ENCODE measurements at regions not wholly inside any gene's neighbourhood (a gene's known extent, or its start where the extent isn't known, plus 50 kb on each side); places are given as distances from the start of the nearest gene placed in this dataset.

DNA sequence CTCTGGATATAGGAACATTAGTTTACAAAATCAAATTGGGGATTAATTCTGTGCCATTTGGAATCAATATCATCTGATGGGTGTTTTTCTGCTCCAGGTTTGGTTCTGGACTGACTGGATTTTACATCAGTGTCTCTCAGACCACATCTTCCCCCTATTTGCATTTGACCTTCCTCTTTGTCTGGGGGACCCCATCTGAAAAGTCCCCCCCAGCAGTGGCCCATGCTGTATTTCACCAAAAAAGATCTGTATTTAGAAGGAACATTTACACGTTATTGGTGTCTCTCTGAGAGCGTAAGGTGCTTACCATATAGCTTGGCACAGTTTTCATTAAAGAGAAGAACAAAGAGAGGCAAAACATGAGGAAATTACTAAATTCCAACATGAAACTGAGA lies 215.6 kb upstream of the CLINT1 start:
- TF ChIP-seq CTCF (IDR thresholded peaks at IDR 0.05; ENCODE audit: low read length) (no peak), EZH2 (optimal IDR thresholded peaks at IDR 0.05; ENCODE audit: low read depth, low read length) (no peak), EZH2phosphoT487 (IDR thresholded peaks at IDR 0.05; ENCODE audit: low read length) (no peak)
- Histone ChIP-seq H3K79me2 (ENCODE audit: low read length) (no peaks in the 10 kb centered on the region), H3K4me3 (ENCODE audit: low read length) (no peak overlapping the region), H4K20me1 (ENCODE audit: insufficient read depth, low read length) (no peaks in the 10 kb centered on the region), H3F3A (ENCODE audit: insufficient read depth, low read length) (no peaks in the 10 kb centered on the region), H3K27ac (ENCODE audit: low read length) (no peak overlapping the region), H3K4me2 (ENCODE audit: low read depth, low read length) (no peak overlapping the region), H3K27me3 (replicated peaks; ENCODE audit: insufficient read depth, low read length) (no peaks in the 10 kb centered on the region), H3K36me3 (replicated peaks; ENCODE audit: insufficient read depth, low read length) (no peaks in the 10 kb centered on the region), H2AFZ (ENCODE audit: low read length) (no peak overlapping the region), H3K9me3 (replicated peaks; ENCODE audit: insufficient read depth, low read length) (no peaks in the 10 kb centered on the region), H3K4me1 (ENCODE audit: low read length) (no peaks in the 10 kb centered on the region), H3K9ac (ENCODE audit: low read length) (no peak overlapping the region), H3K9me2 (replicated peaks; ENCODE audit: insufficient read depth, low read length) (no peaks in the 10 kb centered on the region)
- DNase-seq, result no peak

- H4K20me1 ChIP-seq (ENCODE audit: insufficient read depth, low read length), result no peaks in the 10 kb centered on the region
- no peak overlapping the region for H3K27ac ChIP-seq (ENCODE audit: low read length)
- H3K4me3 ChIP-seq (ENCODE audit: low read length), result no peak overlapping the region
- H3K4me2 ChIP-seq (ENCODE audit: low read depth, low read length), result no peak overlapping the region
- TF ChIP-seq EZH2 (optimal IDR thresholded peaks at IDR 0.05; ENCODE audit: low read depth, low read length), result no peak
- TF ChIP-seq EZH2phosphoT487 (IDR thresholded peaks at IDR 0.05; ENCODE audit: low read length), result no peak
- TF ChIP-seq CTCF (IDR thresholded peaks at IDR 0.05; ENCODE audit: low read length), result no peak
- H3F3A ChIP-seq (ENCODE audit: insufficient read depth, low read length), result no peaks in the 10 kb centered on the region
- no peaks in the 10 kb centered on the region for H3K36me3 ChIP-seq (replicated peaks; ENCODE audit: insufficient read depth, low read length)
- no peaks in the 10 kb centered on the region for H3K27me3 ChIP-seq (replicated peaks; ENCODE audit: insufficient read depth, low read length)
- DNase-seq, result peak; percentile 12
- H3K4me1 ChIP-seq (ENCODE audit: low read length), result no peaks in the 10 kb centered on the region
- H3K9ac ChIP-seq (ENCODE audit: low read length), result no peak overlapping the region
- H2AFZ ChIP-seq (ENCODE audit: low read length), result no peak overlapping the region
- no peaks in the 10 kb centered on the region for H3K9me3 ChIP-seq (replicated peaks; ENCODE audit: insufficient read depth, low read length)
- no peaks in the 10 kb centered on the region for H3K9me2 ChIP-seq (replicated peaks; ENCODE audit: insufficient read depth, low read length)
- H3K79me2 ChIP-seq (ENCODE audit: low read length), result no peaks in the 10 kb centered on the region
Observed at GRCh38 chr5:158070859-158071258, 211.9 kb upstream of the CLINT1 start.

DNA sequence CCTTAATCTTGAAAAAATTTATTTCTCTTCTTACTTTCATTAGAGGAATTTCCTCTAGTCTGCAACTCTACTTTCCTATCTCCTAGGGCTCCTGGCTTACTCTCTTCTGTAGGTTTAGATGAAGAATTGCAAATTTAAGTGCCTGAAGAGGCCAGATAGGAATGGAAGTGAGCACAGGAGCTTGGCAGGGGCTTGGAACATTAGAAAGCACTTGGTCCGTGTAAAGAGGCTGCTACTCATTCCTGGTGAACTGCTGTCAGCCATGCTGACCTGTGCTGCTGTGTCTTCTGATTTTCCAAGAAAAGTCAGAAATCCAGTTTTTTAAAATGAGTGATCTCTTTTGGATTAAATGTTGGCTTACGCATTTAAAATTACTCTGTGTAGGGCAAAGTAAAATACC lies 210.9 kb upstream of the CLINT1 start:
- H3K27ac ChIP-seq (ENCODE audit: low read length), result no peak overlapping the region

More for the DNA sequence above, 210.9 kb upstream of the CLINT1 start:
- Histone ChIP-seq H3K4me1 (ENCODE audit: low read length) (no peaks in the 10 kb centered on the region), H4K20me1 (ENCODE audit: insufficient read depth, low read length) (no peaks in the 10 kb centered on the region), H3K9ac (ENCODE audit: low read length) (no peak overlapping the region), H3K4me2 (ENCODE audit: low read depth, low read length) (no peak overlapping the region), H3K79me2 (ENCODE audit: low read length) (no peaks in the 10 kb centered on the region), H3K9me3 (replicated peaks; ENCODE audit: insufficient read depth, low read length) (no peaks in the 10 kb centered on the region), H3F3A (ENCODE audit: insufficient read depth, low read length) (no peaks in the 10 kb centered on the region), H3K36me3 (replicated peaks; ENCODE audit: insufficient read depth, low read length) (no peaks in the 10 kb centered on the region), H3K4me3 (ENCODE audit: low read length) (no peak overlapping the region), H3K27me3 (replicated peaks; ENCODE audit: insufficient read depth, low read length) (no peaks in the 10 kb centered on the region), H2AFZ (ENCODE audit: low read length) (no peak overlapping the region), H3K9me2 (replicated peaks; ENCODE audit: insufficient read depth, low read length) (no peaks in the 10 kb centered on the region)
- TF ChIP-seq CTCF (IDR thresholded peaks at IDR 0.05; ENCODE audit: low read length), result no peak
- no peak for TF ChIP-seq EZH2phosphoT487 (IDR thresholded peaks at IDR 0.05; ENCODE audit: low read length)
- TF ChIP-seq EZH2 (optimal IDR thresholded peaks at IDR 0.05; ENCODE audit: low read depth, low read length), result no peak
- DNase-seq, result no peak

Data from MM.1S (cell line).